Panc1 (cell line): ENCODE measurements at regions not wholly inside any gene's neighbourhood (a gene's known extent, or its start where the extent isn't known, plus 50 kb on each side); places are given as distances from the start of the nearest gene placed in this dataset.

Source experiments
- ATAC-seq: fragments of 200-7000 bp; cut with Tn5 transposase; 2 replicates; pipeline ENCODE4 v1.9.1; 2020; ENCODE audit warnings: mild to moderate bottlenecking, moderate library complexity
- BruUV-seq: library from RNA; stranded (reverse); fragments of 400-500 nt; replicated peaks from 2 replicates; lab custom pipeline; 2021; lab: Mats Ljungman, UMichigan
- CTCF ChIA-PET: fragments of 300-600 bp; sonication (Branson Sonifier 250); formaldehyde crosslinking; loops from one replicate; lab custom pipeline; 2022; ENCODE audit warnings: antibody characterized with exemption; lab: Charles Lee
- POLR2A ChIA-PET: fragments of 300-600 bp; sonication (Branson Sonifier 250); formaldehyde crosslinking; loops from one replicate; lab custom pipeline; 2022; ENCODE audit warnings: antibody characterized with exemption; lab: Charles Lee
- DNase-seq: peaks from one replicate; pipeline ENCODE4 v3.0.0-alpha.2; 2010; ENCODE audit warnings: low read depth, low spot score
- H3K27ac ChIP-seq: 2 replicates; pipeline ENCODE4 v1.5.1; 2011; ENCODE audit warnings: mild to moderate bottlenecking, low read length, inconsistent platforms
- H3K27me3 ChIP-seq: fragments of 200-500 bp; sonication (Bioruptor generic); 2 replicates; pipeline ENCODE4 v1.6.0; 2014; ENCODE audit warnings: low read length, inconsistent platforms; ENCODE audit not compliant: control insufficient read depth, insufficient read depth
- H3K36me3 ChIP-seq: fragments of 200-500 bp; sonication (Bioruptor generic); 2 replicates; pipeline ENCODE4 v1.5.1; 2014; ENCODE audit warnings: inconsistent platforms, mild to moderate bottlenecking, low read length, moderate library complexity; ENCODE audit not compliant: control insufficient read depth, insufficient read depth
- H3K4me1 ChIP-seq: 2 replicates; pipeline ENCODE4 v1.5.1; 2011; ENCODE audit warnings: inconsistent platforms, mild to moderate bottlenecking, low read length, moderate library complexity; ENCODE audit not compliant: control insufficient read depth, insufficient read depth
- H3K4me3 ChIP-seq, 2 experiments: 2 replicates each; pipeline ENCODE4 v1.5.1; 2011 to 2012; ENCODE audit warnings: low read depth in 2 of 2, low read length in 2 of 2, mild to moderate bottlenecking in 2 of 2, inconsistent platforms in 1 of 2, moderate library complexity in 1 of 2
- H3K9me3 ChIP-seq: fragments of 200-500 bp; sonication (Bioruptor generic); 2 replicates; pipeline ENCODE4 v1.5.1; 2014; ENCODE audit warnings: low read depth, mild to moderate bottlenecking, inconsistent platforms, low read length, moderate library complexity; ENCODE audit not compliant: control insufficient read depth, insufficient read depth
- CTCF ChIP-seq: fragments of 450-650 bp; IDR thresholded peaks from 2 replicates; pipeline ENCODE4 v1.5.1; 2017; ENCODE audit warnings: mild to moderate bottlenecking
- POLR2AphosphoS5 ChIP-seq: IDR thresholded peaks from 2 replicates; pipeline ENCODE4 v1.6.1; 2012; ENCODE audit warnings: mild to moderate bottlenecking, low read depth, low read length, moderate library complexity
- SIN3A ChIP-seq: IDR thresholded peaks from 2 replicates; pipeline ENCODE4 v1.6.1; 2012; ENCODE audit warnings: low read depth, mild to moderate bottlenecking, low read length, moderate library complexity, borderline replicate concordance; ENCODE audit not compliant: insufficient read depth
- TCF7L2 ChIP-seq: IDR thresholded peaks from 2 replicates; pipeline ENCODE4 v1.6.1; 2011; ENCODE audit warnings: mild to moderate bottlenecking, low read depth, low read length, inconsistent platforms
- in situ Hi-C: cut with HindIII; loops from 2 replicates; pipeline ENCODE4 v1.10.0; 2016; ENCODE audit warnings: low sequenced_read_pairs, low pct_unique_long_range_greater_than_20kb
- intact Hi-C: fragments of 100-400 bp; cut with micrococcal nuclease; formaldehyde crosslinking; loops from one replicate; pipeline ENCODE4 v1.10.0; 2022; ENCODE audit not compliant: unreplicated experiment
- TF ChIP-seq, protein P1 (sequence below), 2 experiments: IDR thresholded peaks; 2 replicates each; pipeline ENCODE4 v1.6.1; 2011 to 2012; ENCODE audit warnings: low read depth in 2 of 2, control low read depth in 1 of 2, low read length in 1 of 2, mild to moderate bottlenecking in 1 of 2, moderate library complexity in 1 of 2; ENCODE audit not compliant: insufficient read depth in 1 of 2

DNA sequence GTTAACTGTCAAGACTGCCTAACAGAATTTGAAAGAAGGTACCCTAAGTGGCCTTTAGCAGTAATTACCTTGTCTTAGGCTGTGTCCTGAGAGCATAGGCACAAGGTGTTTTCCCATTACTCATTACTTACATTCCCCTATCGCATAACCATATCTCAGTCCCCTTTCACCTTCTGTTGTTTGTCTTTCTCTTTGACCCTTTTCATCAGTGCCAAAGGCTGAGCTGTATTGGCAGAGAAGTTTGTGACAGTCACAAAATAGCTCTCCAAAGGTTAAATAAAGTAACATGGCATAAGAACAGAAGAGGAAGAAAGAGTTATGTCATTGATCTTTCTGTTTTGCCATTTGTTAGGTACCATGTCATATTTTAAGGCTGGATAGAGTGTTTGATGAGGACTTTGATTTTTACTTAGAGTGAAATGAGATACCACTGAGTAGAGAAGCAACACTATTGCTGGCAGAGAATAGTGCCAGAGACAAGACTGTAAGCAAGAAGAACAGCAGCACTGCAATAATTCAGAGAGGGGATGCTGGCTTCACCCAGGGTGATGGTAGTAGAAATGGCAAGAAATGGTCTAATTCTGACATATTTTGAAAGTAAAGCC is 497.8 kb downstream of the TTLL7 start:
- Histone ChIP-seq H3K27ac (no peak overlapping the region), H3K4me1 (no peaks in the 10 kb centered on the region), H3K36me3 (no peaks in the 10 kb centered on the region), H3K9me3 (no peaks in the 10 kb centered on the region), H3K4me3 (no peak overlapping the region), H3K27me3 (no peaks in the 10 kb centered on the region)
- TF ChIP-seq TCF7L2 (no peak), POLR2AphosphoS5 (no peak), SIN3A (no peak), CTCF (no peak)
- TF ChIP-seq, protein P1, sequence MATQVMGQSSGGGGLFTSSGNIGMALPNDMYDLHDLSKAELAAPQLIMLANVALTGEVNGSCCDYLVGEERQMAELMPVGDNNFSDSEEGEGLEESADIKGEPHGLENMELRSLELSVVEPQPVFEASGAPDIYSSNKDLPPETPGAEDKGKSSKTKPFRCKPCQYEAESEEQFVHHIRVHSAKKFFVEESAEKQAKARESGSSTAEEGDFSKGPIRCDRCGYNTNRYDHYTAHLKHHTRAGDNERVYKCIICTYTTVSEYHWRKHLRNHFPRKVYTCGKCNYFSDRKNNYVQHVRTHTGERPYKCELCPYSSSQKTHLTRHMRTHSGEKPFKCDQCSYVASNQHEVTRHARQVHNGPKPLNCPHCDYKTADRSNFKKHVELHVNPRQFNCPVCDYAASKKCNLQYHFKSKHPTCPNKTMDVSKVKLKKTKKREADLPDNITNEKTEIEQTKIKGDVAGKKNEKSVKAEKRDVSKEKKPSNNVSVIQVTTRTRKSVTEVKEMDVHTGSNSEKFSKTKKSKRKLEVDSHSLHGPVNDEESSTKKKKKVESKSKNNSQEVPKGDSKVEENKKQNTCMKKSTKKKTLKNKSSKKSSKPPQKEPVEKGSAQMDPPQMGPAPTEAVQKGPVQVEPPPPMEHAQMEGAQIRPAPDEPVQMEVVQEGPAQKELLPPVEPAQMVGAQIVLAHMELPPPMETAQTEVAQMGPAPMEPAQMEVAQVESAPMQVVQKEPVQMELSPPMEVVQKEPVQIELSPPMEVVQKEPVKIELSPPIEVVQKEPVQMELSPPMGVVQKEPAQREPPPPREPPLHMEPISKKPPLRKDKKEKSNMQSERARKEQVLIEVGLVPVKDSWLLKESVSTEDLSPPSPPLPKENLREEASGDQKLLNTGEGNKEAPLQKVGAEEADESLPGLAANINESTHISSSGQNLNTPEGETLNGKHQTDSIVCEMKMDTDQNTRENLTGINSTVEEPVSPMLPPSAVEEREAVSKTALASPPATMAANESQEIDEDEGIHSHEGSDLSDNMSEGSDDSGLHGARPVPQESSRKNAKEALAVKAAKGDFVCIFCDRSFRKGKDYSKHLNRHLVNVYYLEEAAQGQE (IDR thresholded peaks at IDR 0.05; ENCODE audit: insufficient read depth in 1 of 2, low read depth in 2 of 2, low read length in 1 of 2): no peak
- in situ Hi-C loops (no loop called here), intact Hi-C loops (no loop called here)
- ATAC-seq (no peak), DNase-seq (no peak)
- ChIA-PET POLR2A (no interaction called here), CTCF (no interaction called here)
- BruUV-seq: no TSS peak

- intact Hi-C loops (no loop called here), in situ Hi-C loops (no loop called here)
- Histone ChIP-seq H3K27me3 (no peaks in the 10 kb centered on the region), H3K9me3 (no peaks in the 10 kb centered on the region), H3K4me1 (no peaks in the 10 kb centered on the region), H3K4me3 (no peak overlapping the region), H3K27ac (no peak overlapping the region), H3K36me3 (no peaks in the 10 kb centered on the region)
- TF ChIP-seq TCF7L2: no peak
- TF ChIP-seq SIN3A: no peak
- no peak for TF ChIP-seq CTCF
- TF ChIP-seq POLR2AphosphoS5: no peak
- TF ChIP-seq, protein P1 (IDR thresholded peaks at IDR 0.05; ENCODE audit: insufficient read depth in 1 of 2, low read depth in 2 of 2, low read length in 1 of 2): no peak
- ChIA-PET CTCF (no interaction called here), POLR2A (no interaction called here)
- no TSS peak for BruUV-seq
- ATAC-seq (no peak), DNase-seq (no peak)
Observed at GRCh38 chr1:83500531-83500930, 498.4 kb downstream of the TTLL7 start.
